Epithelial cell of proximal tubule (primary cell): ENCODE measurements at regions not wholly inside any gene's neighbourhood (a gene's known extent, or its start where the extent isn't known, plus 50 kb on each side); places are given as distances from the start of the nearest gene placed in this dataset.

Experiments used
- DNase-seq: peaks from one replicate; pipeline ENCODE4 v3.0.0-alpha.2; 2011; ENCODE audit warnings: low read depth
- H3K4me3 ChIP-seq: 2 replicates; pipeline ENCODE4 v1.5.1; 2011; ENCODE audit warnings: low read depth, mild to moderate bottlenecking, low read length
- TF ChIP-seq, protein P1 (sequence below): conservative IDR thresholded peaks from 2 replicates; pipeline ENCODE4 v1.5.1; 2012; ENCODE audit warnings: low read depth, mild to moderate bottlenecking, low read length

DNA sequence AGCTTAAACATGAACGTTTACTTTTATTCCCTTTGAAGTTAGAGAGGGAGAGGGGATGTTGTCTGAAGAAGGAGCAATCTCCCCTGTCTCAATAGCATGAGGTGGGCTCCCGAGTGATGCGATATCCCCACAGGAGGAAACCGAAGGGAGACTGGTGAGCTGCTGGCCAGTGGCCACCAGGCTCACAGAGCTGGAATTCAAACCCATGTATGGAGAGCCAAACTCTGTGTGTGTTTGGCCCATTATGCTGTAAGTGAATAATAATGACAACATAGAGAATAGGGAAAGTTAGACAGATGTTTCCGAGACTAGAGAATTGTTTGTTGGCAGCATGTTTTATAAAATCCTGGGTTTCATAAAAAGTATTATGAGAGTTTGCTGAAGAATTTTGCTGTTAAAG, 66.1 kb upstream of the CLNK start:
- no peak for DNase-seq
- TF ChIP-seq, protein P1, sequence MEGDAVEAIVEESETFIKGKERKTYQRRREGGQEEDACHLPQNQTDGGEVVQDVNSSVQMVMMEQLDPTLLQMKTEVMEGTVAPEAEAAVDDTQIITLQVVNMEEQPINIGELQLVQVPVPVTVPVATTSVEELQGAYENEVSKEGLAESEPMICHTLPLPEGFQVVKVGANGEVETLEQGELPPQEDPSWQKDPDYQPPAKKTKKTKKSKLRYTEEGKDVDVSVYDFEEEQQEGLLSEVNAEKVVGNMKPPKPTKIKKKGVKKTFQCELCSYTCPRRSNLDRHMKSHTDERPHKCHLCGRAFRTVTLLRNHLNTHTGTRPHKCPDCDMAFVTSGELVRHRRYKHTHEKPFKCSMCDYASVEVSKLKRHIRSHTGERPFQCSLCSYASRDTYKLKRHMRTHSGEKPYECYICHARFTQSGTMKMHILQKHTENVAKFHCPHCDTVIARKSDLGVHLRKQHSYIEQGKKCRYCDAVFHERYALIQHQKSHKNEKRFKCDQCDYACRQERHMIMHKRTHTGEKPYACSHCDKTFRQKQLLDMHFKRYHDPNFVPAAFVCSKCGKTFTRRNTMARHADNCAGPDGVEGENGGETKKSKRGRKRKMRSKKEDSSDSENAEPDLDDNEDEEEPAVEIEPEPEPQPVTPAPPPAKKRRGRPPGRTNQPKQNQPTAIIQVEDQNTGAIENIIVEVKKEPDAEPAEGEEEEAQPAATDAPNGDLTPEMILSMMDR, result no peak
- H3K4me3 ChIP-seq, result no peak overlapping the region

DNA sequence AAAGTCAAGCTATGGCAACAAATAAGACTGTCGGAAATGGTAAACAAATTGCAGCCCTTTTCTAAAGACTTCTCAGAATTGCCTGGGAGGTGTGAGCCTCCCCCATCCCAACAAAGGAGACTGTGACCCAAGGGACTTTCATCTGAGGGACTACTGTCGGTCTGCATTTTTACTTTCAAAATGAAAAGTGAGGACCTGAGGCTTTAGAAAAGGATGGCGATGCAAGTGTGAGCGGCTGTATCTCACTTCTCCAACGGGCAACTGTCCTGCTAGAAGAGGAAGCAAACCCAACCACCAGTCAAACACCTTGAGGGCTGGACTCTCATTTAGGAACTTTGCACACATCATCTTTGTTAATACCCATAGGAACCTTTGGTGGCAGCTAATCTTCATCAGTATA, 62.6 kb upstream of the CLNK start:
- no peak for DNase-seq

DNA sequence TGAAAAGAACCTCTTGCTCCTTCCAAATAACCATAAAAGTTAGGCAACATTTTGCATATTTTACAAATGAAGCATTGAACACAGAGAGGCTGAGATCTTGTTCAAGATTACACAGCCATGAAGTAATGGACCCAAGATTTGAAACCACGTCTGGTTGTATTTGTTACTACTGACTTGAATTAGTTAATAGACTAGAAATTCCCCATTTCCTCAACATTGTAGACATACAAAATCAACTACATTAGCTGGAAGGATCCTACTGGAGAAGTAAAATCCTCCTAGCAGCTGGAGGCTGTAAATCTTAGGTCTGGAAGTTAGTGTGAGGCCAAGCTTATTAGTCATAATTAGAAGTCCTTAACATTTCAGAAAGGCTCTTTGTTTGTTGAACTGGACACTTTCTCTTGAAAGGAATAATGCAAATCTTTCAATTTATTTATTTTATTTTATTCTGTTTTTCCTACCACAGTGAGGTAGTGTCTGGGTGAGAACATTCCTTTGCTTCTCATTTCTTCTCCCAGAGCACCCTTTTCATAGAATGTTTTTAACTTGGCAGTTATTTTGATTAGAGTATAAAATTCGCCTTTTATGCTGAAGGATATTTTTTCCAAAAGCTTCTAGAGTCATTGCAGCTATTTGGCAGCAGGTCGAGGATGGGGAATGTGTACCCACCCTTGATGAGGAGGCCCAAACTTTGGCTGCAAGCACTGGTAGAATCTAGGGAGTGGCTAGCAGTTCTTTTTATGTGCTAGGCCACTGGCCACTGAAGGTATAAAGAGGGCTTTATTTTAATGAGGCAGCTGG, 62.0 kb upstream of the CLNK start:
- no peak overlapping the region for H3K4me3 ChIP-seq
- TF ChIP-seq, protein P1, result no peak
- DNase-seq, result no peak

More for the DNA sequence above, 62.6 kb upstream of the CLNK start:
- no peak overlapping the region for H3K4me3 ChIP-seq
- TF ChIP-seq, protein P1, result no peak

DNA sequence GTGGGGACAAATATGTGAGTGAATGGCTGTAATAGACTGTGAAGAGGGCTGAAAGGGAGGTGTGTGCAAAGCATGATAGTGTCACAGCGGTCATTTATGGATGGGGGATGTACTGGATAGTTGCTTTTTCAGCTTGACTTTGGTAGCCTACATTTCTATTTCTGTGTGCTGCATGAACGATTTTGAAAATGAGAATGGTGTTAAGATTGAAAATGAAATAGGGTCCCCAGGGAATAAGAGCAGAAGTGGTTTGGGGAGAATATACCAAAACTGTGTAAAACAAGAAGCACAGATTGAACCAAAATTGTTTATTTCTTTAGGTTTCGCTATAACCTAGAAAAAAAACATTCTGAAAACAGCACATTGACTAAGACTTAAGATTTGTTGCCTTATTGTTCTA, 58.8 kb upstream of the CLNK start:
- TF ChIP-seq, protein P1, result no peak
- no peak overlapping the region for H3K4me3 ChIP-seq

DNA sequence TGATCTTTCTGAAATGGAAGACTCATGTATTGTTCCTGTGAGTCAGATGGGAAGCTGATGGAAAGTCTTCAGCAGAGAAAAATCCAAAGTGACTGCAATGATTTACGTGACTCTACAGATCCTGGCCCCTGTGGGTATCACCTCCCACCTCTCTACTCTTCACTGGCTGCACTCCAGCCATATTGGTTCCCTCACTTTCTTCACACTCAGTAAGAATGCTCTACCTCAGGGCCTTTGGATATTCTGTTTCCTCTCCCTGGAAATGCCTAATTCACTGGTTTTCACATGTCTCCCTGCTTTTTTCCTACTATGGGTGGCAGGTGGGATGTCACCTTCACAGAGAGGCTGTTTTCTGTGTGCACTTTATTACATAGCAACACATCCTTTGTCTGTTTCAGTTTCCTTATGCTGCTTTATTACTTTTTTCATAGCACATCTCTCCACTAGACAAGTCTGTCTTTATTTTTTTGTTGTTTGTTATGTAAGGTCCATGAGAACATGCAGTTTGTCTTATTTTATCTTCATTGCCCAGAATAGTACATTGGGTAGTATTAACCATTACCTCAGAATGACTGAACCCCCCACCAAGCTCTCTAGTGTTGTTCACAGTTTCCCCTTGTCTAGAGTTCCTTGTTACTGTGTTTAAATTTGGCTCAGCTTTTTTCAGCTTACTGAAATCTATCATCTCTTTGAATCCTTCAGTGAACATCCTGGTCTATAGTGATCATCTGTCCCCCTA, 57.6 kb upstream of the CLNK start:
- no peak for DNase-seq
- H3K4me3 ChIP-seq, result no peak overlapping the region
- TF ChIP-seq, protein P1, result no peak

More for the DNA sequence above, 58.8 kb upstream of the CLNK start:
- no peak for DNase-seq

DNA sequence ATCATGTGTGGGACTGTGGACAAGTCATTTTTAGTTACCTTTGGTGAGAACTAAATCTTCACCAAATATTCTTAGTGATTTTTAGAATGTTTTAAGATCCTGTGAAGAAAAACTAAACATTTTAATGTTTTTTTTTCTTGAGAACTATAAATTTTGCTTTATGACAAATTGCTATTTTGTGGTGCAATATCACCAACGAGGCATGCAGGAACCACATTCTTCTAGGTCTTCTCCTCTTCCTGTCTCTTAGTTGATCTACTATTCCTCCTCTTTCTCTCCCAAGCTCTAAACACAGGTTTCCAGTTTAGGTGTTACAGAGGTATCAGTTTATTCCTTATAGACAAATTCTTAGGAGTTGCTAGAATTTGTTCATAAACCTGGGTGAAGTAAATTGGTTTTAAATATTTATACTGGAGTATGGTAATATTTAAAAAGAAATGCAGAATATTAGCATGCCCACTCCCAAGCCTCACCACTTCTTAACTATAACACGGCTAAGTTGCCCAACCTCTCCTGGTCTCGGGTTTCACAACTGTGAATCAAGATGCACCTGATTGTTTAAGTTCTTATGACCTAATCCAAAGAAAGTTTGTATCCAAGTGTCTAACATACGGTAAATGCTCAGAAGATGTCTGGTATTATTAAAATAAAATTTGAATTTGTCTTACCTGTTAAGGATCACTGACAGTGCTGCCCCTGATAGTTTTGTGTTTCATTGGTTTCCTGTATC, 56.5 kb upstream of the CLNK start:
- no peak for DNase-seq
- no peak overlapping the region for H3K4me3 ChIP-seq
- TF ChIP-seq, protein P1, result no peak
